ENCODE measurements at regions not wholly inside any gene's neighbourhood (a gene's known extent, or its start where the extent isn't known, plus 50 kb on each side); places are given as distances from the start of the nearest gene placed in this dataset.

- ATAC-seq (ENCODE audit: insufficient read depth, low read depth) (no peak), DNase-seq (no peak)
- H4K20me1 ChIP-seq (ENCODE audit: insufficient read depth, low read length), result no peaks in the 10 kb centered on the region
Observed at GRCh38 chr3:154034797-154035330, 86.3 kb upstream of the ARHGEF26 start.

GRCh38 chr3:154040283-154040682 is 80.9 kb upstream of the ARHGEF26 start:
- no peak for DNase-seq
- Histone ChIP-seq H3K4me1 (ENCODE audit: insufficient read depth, low read length) (no peaks in the 10 kb centered on the region), H3K9ac (ENCODE audit: low read depth, low read length) (no peak overlapping the region), H3K4me2 (ENCODE audit: insufficient read depth, low read length) (no peak overlapping the region), H2AFZ (ENCODE audit: low read depth, low read length) (no peak overlapping the region), H3K4me3 (ENCODE audit: low read depth in 1 of 2, low read length in 2 of 2) (no peak overlapping the region), H3K27me3 (ENCODE audit: insufficient read depth, low read length, poor library complexity) (no peaks in the 10 kb centered on the region), H3K9me3 (ENCODE audit: insufficient read depth, low read length, severe bottlenecking) (no peaks in the 10 kb centered on the region), H3K27ac (ENCODE audit: low read length) (no peak overlapping the region), H3K36me3 (ENCODE audit: insufficient read depth, low read length) (no peaks in the 10 kb centered on the region), H3K79me2 (ENCODE audit: insufficient read depth, low read length) (no peaks in the 10 kb centered on the region), H4K20me1 (ENCODE audit: insufficient read depth, low read length) (no peaks in the 10 kb centered on the region)
- peak; percentile 48; the same call in 2 of the 3 replicates for ATAC-seq (ENCODE audit: insufficient read depth, low read depth)
- TF ChIP-seq CTCF (IDR thresholded peaks at IDR 0.05; ENCODE audit: borderline replicate concordance, extremely low read depth, low read length, poor library complexity, severe bottlenecking) (peak; percentile 51), EZH2 (IDR thresholded peaks at IDR 0.05; ENCODE audit: borderline replicate concordance, low read depth, low read length, severe bottlenecking) (no peak)

More at GRCh38 chr3:154034797-154035330, 86.3 kb upstream of the ARHGEF26 start:
- no peak overlapping the region for H3K4me3 ChIP-seq (ENCODE audit: low read depth in 1 of 2, low read length in 2 of 2)
- no peaks in the 10 kb centered on the region for H3K9me3 ChIP-seq (ENCODE audit: insufficient read depth, low read length, severe bottlenecking)
- no peaks in the 10 kb centered on the region for H3K27me3 ChIP-seq (ENCODE audit: insufficient read depth, low read length, poor library complexity)
- TF ChIP-seq CTCF (IDR thresholded peaks at IDR 0.05; ENCODE audit: borderline replicate concordance, extremely low read depth, low read length, poor library complexity, severe bottlenecking), result no peak
- TF ChIP-seq EZH2 (IDR thresholded peaks at IDR 0.05; ENCODE audit: borderline replicate concordance, low read depth, low read length, severe bottlenecking), result no peak
- no peaks in the 10 kb centered on the region for H3K79me2 ChIP-seq (ENCODE audit: insufficient read depth, low read length)
- H3K27ac ChIP-seq (ENCODE audit: low read length), result no peak overlapping the region
- no peaks in the 10 kb centered on the region for H3K36me3 ChIP-seq (ENCODE audit: insufficient read depth, low read length)
- H3K9ac ChIP-seq (ENCODE audit: low read depth, low read length), result no peak overlapping the region
- no peaks in the 10 kb centered on the region for H3K4me1 ChIP-seq (ENCODE audit: insufficient read depth, low read length)
- H2AFZ ChIP-seq (ENCODE audit: low read depth, low read length), result no peak overlapping the region
- no peak overlapping the region for H3K4me2 ChIP-seq (ENCODE audit: insufficient read depth, low read length)

GRCh38 chr3:154044671-154045070 is 76.5 kb upstream of the ARHGEF26 start:
- ATAC-seq (ENCODE audit: insufficient read depth, low read depth) (no peak), DNase-seq (no peak)
- no peaks in the 10 kb centered on the region for H3K27me3 ChIP-seq (ENCODE audit: insufficient read depth, low read length, poor library complexity)
- no peak overlapping the region for H3K9ac ChIP-seq (ENCODE audit: low read depth, low read length)
- no peaks in the 10 kb centered on the region for H3K4me1 ChIP-seq (ENCODE audit: insufficient read depth, low read length)
- no peaks in the 10 kb centered on the region for H3K9me3 ChIP-seq (ENCODE audit: insufficient read depth, low read length, severe bottlenecking)
- TF ChIP-seq EZH2 (IDR thresholded peaks at IDR 0.05; ENCODE audit: borderline replicate concordance, low read depth, low read length, severe bottlenecking) (no peak), CTCF (IDR thresholded peaks at IDR 0.05; ENCODE audit: borderline replicate concordance, extremely low read depth, low read length, poor library complexity, severe bottlenecking) (no peak)
- no peaks in the 10 kb centered on the region for H3K79me2 ChIP-seq (ENCODE audit: insufficient read depth, low read length)
- no peak overlapping the region for H3K4me3 ChIP-seq (ENCODE audit: low read depth in 1 of 2, low read length in 2 of 2)
- no peak overlapping the region for H2AFZ ChIP-seq (ENCODE audit: low read depth, low read length)
- H3K4me2 ChIP-seq (ENCODE audit: insufficient read depth, low read length), result no peak overlapping the region
- H4K20me1 ChIP-seq (ENCODE audit: insufficient read depth, low read length), result no peaks in the 10 kb centered on the region
- H3K27ac ChIP-seq (ENCODE audit: low read length), result no peak overlapping the region
- no peaks in the 10 kb centered on the region for H3K36me3 ChIP-seq (ENCODE audit: insufficient read depth, low read length)
